ENCODE measurements at regions not wholly inside any gene's neighbourhood (a gene's known extent, or its start where the extent isn't known, plus 50 kb on each side); places are given as distances from the start of the nearest gene placed in this dataset.
A peak's percentile ranks its signal among the peaks of the same experiment; 100 is the strongest.
"Not testable (repeated sequence)": the region's sequence is repeated elsewhere in the genome, so short reads cannot be mapped to it uniquely, and the experiment has no call there.

DNA sequence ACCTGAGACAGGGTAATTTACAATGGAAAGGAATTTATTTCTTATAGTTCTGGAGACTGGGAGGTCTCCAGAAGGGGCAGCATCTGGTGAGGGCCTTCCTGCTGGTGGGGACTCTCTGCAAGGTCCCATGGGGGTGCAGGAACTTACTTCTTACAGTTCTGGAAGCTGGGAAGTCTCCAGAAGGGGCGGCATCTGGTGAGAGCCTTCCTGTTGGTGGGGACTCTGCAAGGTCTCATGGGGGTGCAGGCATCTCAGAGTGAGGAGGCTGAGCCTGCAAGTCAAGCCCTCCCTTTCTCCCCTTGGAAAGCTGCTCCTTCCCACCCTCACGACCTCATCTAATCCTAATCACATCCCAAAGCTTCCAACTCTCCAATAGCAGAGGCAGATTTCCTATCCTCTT, 157.4 kb downstream of the FOXL1 start:
- no peak for TF ChIP-seq EZH2 (IDR thresholded peaks at IDR 0.05; ENCODE audit: insufficient read depth, low read length)
- TF ChIP-seq, protein P1, sequence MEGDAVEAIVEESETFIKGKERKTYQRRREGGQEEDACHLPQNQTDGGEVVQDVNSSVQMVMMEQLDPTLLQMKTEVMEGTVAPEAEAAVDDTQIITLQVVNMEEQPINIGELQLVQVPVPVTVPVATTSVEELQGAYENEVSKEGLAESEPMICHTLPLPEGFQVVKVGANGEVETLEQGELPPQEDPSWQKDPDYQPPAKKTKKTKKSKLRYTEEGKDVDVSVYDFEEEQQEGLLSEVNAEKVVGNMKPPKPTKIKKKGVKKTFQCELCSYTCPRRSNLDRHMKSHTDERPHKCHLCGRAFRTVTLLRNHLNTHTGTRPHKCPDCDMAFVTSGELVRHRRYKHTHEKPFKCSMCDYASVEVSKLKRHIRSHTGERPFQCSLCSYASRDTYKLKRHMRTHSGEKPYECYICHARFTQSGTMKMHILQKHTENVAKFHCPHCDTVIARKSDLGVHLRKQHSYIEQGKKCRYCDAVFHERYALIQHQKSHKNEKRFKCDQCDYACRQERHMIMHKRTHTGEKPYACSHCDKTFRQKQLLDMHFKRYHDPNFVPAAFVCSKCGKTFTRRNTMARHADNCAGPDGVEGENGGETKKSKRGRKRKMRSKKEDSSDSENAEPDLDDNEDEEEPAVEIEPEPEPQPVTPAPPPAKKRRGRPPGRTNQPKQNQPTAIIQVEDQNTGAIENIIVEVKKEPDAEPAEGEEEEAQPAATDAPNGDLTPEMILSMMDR (IDR thresholded peaks at IDR 0.05; ENCODE audit: insufficient read depth, low read depth, low read length) = no peak
- H3K4me3 ChIP-seq (ENCODE audit: insufficient read depth, low read depth, low read length) = no peak overlapping the region
- H3K9me3 ChIP-seq (ENCODE audit: insufficient read depth, low read depth, low read length) = no peaks in the 10 kb centered on the region
- Mint-ChIP-seq H3K36me3 (ENCODE audit: low read depth, unreplicated experiment) (peaks cover 16% of the 10 kb centered on the region), H3K9me3 (ENCODE audit: unreplicated experiment) (peaks cover 7% of the 10 kb centered on the region), H3K4me3 (ENCODE audit: unreplicated experiment) (no peak overlapping the region), H3K27me3 (ENCODE audit: low read depth, unreplicated experiment) (peaks cover 16% of the 10 kb centered on the region), H3K27ac (ENCODE audit: unreplicated experiment) (peak overlapping the region; percentile 0), H3K4me1 (ENCODE audit: low read depth, unreplicated experiment) (peaks cover 44% of the 10 kb centered on the region)
- no peak for FAIRE-seq
- no peak overlapping the region for H2AFZ ChIP-seq (ENCODE audit: low read depth, low read length)
- peaks cover 25% of the 10 kb centered on the region for H3K4me1 ChIP-seq (ENCODE audit: insufficient read depth, low read length)
- H3K27ac ChIP-seq (ENCODE audit: low read depth, low read length) = no peak overlapping the region
- H3K27me3 ChIP-seq (ENCODE audit: insufficient read depth, low read length) = no peaks in the 10 kb centered on the region
- H3K4me2 ChIP-seq (ENCODE audit: low read length) = no peak overlapping the region
- H4K20me1 ChIP-seq (ENCODE audit: insufficient read depth, low read length) = no peaks in the 10 kb centered on the region
- no peak for DNase-seq (ENCODE audit: low read depth)
- no peaks in the 10 kb centered on the region for H3K79me2 ChIP-seq (ENCODE audit: insufficient read depth, low read length)
- no peaks in the 10 kb centered on the region for H3K36me3 ChIP-seq (ENCODE audit: insufficient read depth, low read length)
- H3K9ac ChIP-seq (ENCODE audit: low read length) = no peak overlapping the region

GRCh38 chr16:86736502-86736901, 158.2 kb downstream of the FOXL1 start:
- H3K27me3 ChIP-seq (ENCODE audit: insufficient read depth, low read length) = no peaks in the 10 kb centered on the region
- peaks cover 32% of the 10 kb centered on the region for H3K4me1 ChIP-seq (ENCODE audit: insufficient read depth, low read length)
- H3K9me3 ChIP-seq (ENCODE audit: insufficient read depth, low read depth, low read length) = no peaks in the 10 kb centered on the region
- Mint-ChIP-seq H3K36me3 (ENCODE audit: low read depth, unreplicated experiment) (peaks cover 16% of the 10 kb centered on the region), H3K27me3 (ENCODE audit: low read depth, unreplicated experiment) (peaks cover 9% of the 10 kb centered on the region), H3K9me3 (ENCODE audit: unreplicated experiment) (peaks cover 7% of the 10 kb centered on the region), H3K27ac (ENCODE audit: unreplicated experiment) (peak overlapping the region; percentile 41), H3K4me3 (ENCODE audit: unreplicated experiment) (no peak overlapping the region), H3K4me1 (ENCODE audit: low read depth, unreplicated experiment) (peaks cover 51% of the 10 kb centered on the region)
- no peak overlapping the region for H3K4me3 ChIP-seq (ENCODE audit: insufficient read depth, low read depth, low read length)
- no peak overlapping the region for H3K27ac ChIP-seq (ENCODE audit: low read depth, low read length)
- no peaks in the 10 kb centered on the region for H4K20me1 ChIP-seq (ENCODE audit: insufficient read depth, low read length)
- H2AFZ ChIP-seq (ENCODE audit: low read depth, low read length) = no peak overlapping the region
- TF ChIP-seq, protein P1 (IDR thresholded peaks at IDR 0.05; ENCODE audit: insufficient read depth, low read depth, low read length) = no peak
- no peak for TF ChIP-seq EZH2 (IDR thresholded peaks at IDR 0.05; ENCODE audit: insufficient read depth, low read length)
- DNase-seq (ENCODE audit: low read depth) (no peak), FAIRE-seq (no peak)
- H3K4me2 ChIP-seq (ENCODE audit: low read length) = no peak overlapping the region
- no peaks in the 10 kb centered on the region for H3K36me3 ChIP-seq (ENCODE audit: insufficient read depth, low read length)
- no peaks in the 10 kb centered on the region for H3K79me2 ChIP-seq (ENCODE audit: insufficient read depth, low read length)
- H3K9ac ChIP-seq (ENCODE audit: low read length) = no peak overlapping the region

DNA sequence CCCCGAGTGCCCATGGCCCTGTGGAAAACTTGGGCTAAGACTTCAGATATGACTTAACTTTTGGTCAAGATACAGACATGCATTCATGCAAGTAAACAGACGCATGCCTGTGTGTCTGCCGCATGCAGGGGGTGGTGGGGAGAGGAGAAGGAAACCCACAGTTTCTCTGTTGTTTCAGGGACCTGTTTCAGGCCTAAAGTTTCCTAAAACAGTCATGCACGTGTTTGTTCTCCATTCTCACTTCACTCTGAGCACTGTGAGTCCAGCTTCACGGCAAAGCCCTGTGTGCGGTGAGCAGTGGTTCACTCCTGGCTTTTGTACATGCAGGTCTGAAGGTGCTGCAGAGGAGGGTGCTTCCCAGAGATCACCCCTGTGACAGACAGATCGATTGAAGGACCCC, 158.7 kb downstream of the FOXL1 start:
- Mint-ChIP-seq H3K27ac (ENCODE audit: unreplicated experiment) (peak overlapping the region; percentile 19), H3K36me3 (ENCODE audit: low read depth, unreplicated experiment) (peaks cover 16% of the 10 kb centered on the region), H3K9me3 (ENCODE audit: unreplicated experiment) (peaks cover 7% of the 10 kb centered on the region), H3K4me3 (ENCODE audit: unreplicated experiment) (no peak overlapping the region), H3K4me1 (ENCODE audit: low read depth, unreplicated experiment) (peaks cover 57% of the 10 kb centered on the region), H3K27me3 (ENCODE audit: low read depth, unreplicated experiment) (peaks cover 5% of the 10 kb centered on the region)
- Histone ChIP-seq H3K27me3 (ENCODE audit: insufficient read depth, low read length) (no peaks in the 10 kb centered on the region), H3K27ac (ENCODE audit: low read depth, low read length) (no peak overlapping the region), H3K4me1 (ENCODE audit: insufficient read depth, low read length) (peaks cover 35% of the 10 kb centered on the region), H3K79me2 (ENCODE audit: insufficient read depth, low read length) (no peaks in the 10 kb centered on the region), H3K4me3 (ENCODE audit: insufficient read depth, low read depth, low read length) (no peak overlapping the region), H3K9me3 (ENCODE audit: insufficient read depth, low read depth, low read length) (no peaks in the 10 kb centered on the region), H3K4me2 (ENCODE audit: low read length) (no peak overlapping the region), H4K20me1 (ENCODE audit: insufficient read depth, low read length) (no peaks in the 10 kb centered on the region), H2AFZ (ENCODE audit: low read depth, low read length) (no peak overlapping the region), H3K9ac (ENCODE audit: low read length) (no peak overlapping the region), H3K36me3 (ENCODE audit: insufficient read depth, low read length) (no peaks in the 10 kb centered on the region)
- TF ChIP-seq EZH2 (IDR thresholded peaks at IDR 0.05; ENCODE audit: insufficient read depth, low read length) = no peak
- TF ChIP-seq, protein P1 (IDR thresholded peaks at IDR 0.05; ENCODE audit: insufficient read depth, low read depth, low read length) = no peak
- FAIRE-seq = no peak
- DNase-seq (ENCODE audit: low read depth) = no peak

DNA sequence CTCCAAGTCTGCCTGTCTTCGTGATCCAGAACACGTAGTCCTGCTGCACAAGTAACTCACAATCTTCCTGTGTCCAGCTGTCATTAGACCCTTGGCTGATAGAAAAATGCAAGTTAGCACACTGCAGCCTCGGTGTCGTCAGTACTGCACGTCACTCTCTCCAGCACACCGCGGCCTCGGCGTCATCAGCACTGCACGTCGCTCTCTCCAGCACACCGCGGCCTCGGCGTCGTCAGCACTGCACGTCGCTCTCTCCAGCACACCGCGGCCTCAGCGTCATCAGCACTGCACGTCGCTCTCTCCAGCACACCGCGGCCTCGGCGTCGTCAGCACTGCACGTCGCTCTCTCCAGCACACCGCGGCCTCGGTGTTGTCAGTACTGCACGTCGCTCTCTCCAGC, 160.0 kb downstream of the FOXL1 start:
- not testable (repeated sequence) for H3K36me3 ChIP-seq (ENCODE audit: insufficient read depth, low read length); H3K9me3 ChIP-seq (ENCODE audit: insufficient read depth, low read depth, low read length); H3K27ac Mint-ChIP-seq (ENCODE audit: unreplicated experiment); H3K27me3 ChIP-seq (ENCODE audit: insufficient read depth, low read length); H3K4me3 ChIP-seq (ENCODE audit: insufficient read depth, low read depth, low read length); H3K27ac ChIP-seq (ENCODE audit: low read depth, low read length); H4K20me1 ChIP-seq (ENCODE audit: insufficient read depth, low read length); H3K79me2 ChIP-seq (ENCODE audit: insufficient read depth, low read length); FAIRE-seq; H3K4me2 ChIP-seq (ENCODE audit: low read length); DNase-seq (ENCODE audit: low read depth); H3K9ac ChIP-seq (ENCODE audit: low read length); H3K27me3 Mint-ChIP-seq (ENCODE audit: low read depth, unreplicated experiment); H3K4me3 Mint-ChIP-seq (ENCODE audit: unreplicated experiment); H3K9me3 Mint-ChIP-seq (ENCODE audit: unreplicated experiment); H2AFZ ChIP-seq (ENCODE audit: low read depth, low read length)
- Mint-ChIP-seq H3K36me3 (ENCODE audit: low read depth, unreplicated experiment) (peaks cover 16% of the 10 kb centered on the region), H3K4me1 (ENCODE audit: low read depth, unreplicated experiment) (peaks cover 57% of the 10 kb centered on the region)
- peaks cover 24% of the 10 kb centered on the region for H3K4me1 ChIP-seq (ENCODE audit: insufficient read depth, low read length)

All from astrocyte (in vitro differentiated cells and primary cell).